Smooth muscle cell (in vitro differentiated cells): ENCODE measurements at regions not wholly inside any gene's neighbourhood (a gene's known extent, or its start where the extent isn't known, plus 50 kb on each side); places are given as distances from the start of the nearest gene placed in this dataset.

Experiments used
- DNase-seq: peaks from one replicate; lab custom pipeline; 2025; ENCODE audit not compliant: unreplicated experiment; lab: John Stamatoyannopoulos, UW
- H2AFZ ChIP-seq: fragments of 200-600 bp; sonication (generic); 2 replicates; pipeline ENCODE4 v1.6.0; 2016; ENCODE audit warnings: antibody characterized with exemption, low read depth, mild to moderate bottlenecking
- H3F3A ChIP-seq: fragments of 200-600 bp; sonication (generic); 2 replicates; pipeline ENCODE4 v1.6.0; 2017; ENCODE audit warnings: antibody characterized with exemption, low read depth
- H3K27ac ChIP-seq: fragments of 200-600 bp; sonication (generic); 2 replicates; pipeline ENCODE4 v1.5.1; 2016; ENCODE audit warnings: low read depth, mild to moderate bottlenecking
- H3K27me3 ChIP-seq: fragments of 200-600 bp; sonication (generic); 2 replicates; pipeline ENCODE4 v1.6.1; 2016; ENCODE audit warnings: low read depth, mild to moderate bottlenecking
- H3K36me3 ChIP-seq: fragments of 200-600 bp; sonication (generic); 2 replicates; pipeline ENCODE4 v1.5.1; 2016; ENCODE audit warnings: low read depth
- H3K4me1 ChIP-seq: fragments of 200-600 bp; sonication (generic); 2 replicates; pipeline ENCODE4 v1.5.1; 2016; ENCODE audit warnings: low read depth
- H3K4me2 ChIP-seq: fragments of 200-600 bp; sonication (generic); 2 replicates; pipeline ENCODE4 v1.6.0; 2016; ENCODE audit warnings: mild to moderate bottlenecking
- H3K4me3 ChIP-seq: fragments of 200-600 bp; sonication (generic); 2 replicates; pipeline ENCODE4 v1.5.1; 2016; ENCODE audit warnings: mild to moderate bottlenecking
- H3K79me2 ChIP-seq: fragments of 200-600 bp; sonication (generic); 2 replicates; pipeline ENCODE4 v1.6.0; 2016; ENCODE audit warnings: low read depth, mild to moderate bottlenecking
- H3K9ac ChIP-seq: fragments of 200-600 bp; sonication (generic); 2 replicates; pipeline ENCODE4 v1.6.0; 2016; ENCODE audit warnings: low read depth
- H3K9me3 ChIP-seq: fragments of 200-600 bp; sonication (generic); replicated peaks from 2 replicates; pipeline ENCODE4 v1.5.1; 2016; ENCODE audit warnings: low read depth
- H4K20me1 ChIP-seq: fragments of 200-600 bp; sonication (generic); 2 replicates; pipeline ENCODE4 v1.6.0; 2016; ENCODE audit warnings: low read depth
- CTCF ChIP-seq: fragments of 200-600 bp; sonication (generic); IDR thresholded peaks from 2 replicates; pipeline ENCODE4 v1.5.1; 2017; ENCODE audit warnings: borderline replicate concordance, mild to moderate bottlenecking, antibody characterized with exemption; ENCODE audit not compliant: insufficient read depth, poor library complexity, severe bottlenecking
- WGBS: methylation state at CpG from one replicate; pipeline ENCODE4 v1.1.7; 2016; ENCODE audit warnings: low lambda C conversion rate; 5-methylcytosine and 5-hydroxymethylcytosine counted together

- no peaks in the 10 kb centered on the region for H3F3A ChIP-seq
- H3K9ac ChIP-seq: no peak overlapping the region
- H3K27me3 ChIP-seq: no peaks in the 10 kb centered on the region
- H3K4me2 ChIP-seq: no peak overlapping the region
- DNase-seq: no peak
- H3K4me1 ChIP-seq: peaks cover 21% of the 10 kb centered on the region
- H4K20me1 ChIP-seq: no peaks in the 10 kb centered on the region
- no peak overlapping the region for H3K4me3 ChIP-seq
- no peaks in the 10 kb centered on the region for H3K79me2 ChIP-seq
- H3K27ac ChIP-seq: no peak overlapping the region
- no peaks in the 10 kb centered on the region for H3K9me3 ChIP-seq
- WGBS: 82% methylated on average over 8 of the region's 8 CpGs
- no peak overlapping the region for H2AFZ ChIP-seq
- H3K36me3 ChIP-seq: no peaks in the 10 kb centered on the region
- no peak for TF ChIP-seq CTCF
Measured at GRCh38 chr10:110394296-110394695, 89.6 kb upstream of the SMNDC1 start.

- Histone ChIP-seq H2AFZ (no peak overlapping the region), H3K4me2 (no peak overlapping the region), H3K36me3 (no peaks in the 10 kb centered on the region), H3K27ac (no peak overlapping the region), H3K9me3 (no peaks in the 10 kb centered on the region), H3F3A (no peaks in the 10 kb centered on the region), H3K4me1 (peaks cover 21% of the 10 kb centered on the region), H3K79me2 (no peaks in the 10 kb centered on the region), H3K27me3 (no peaks in the 10 kb centered on the region), H3K4me3 (no peak overlapping the region), H3K9ac (no peak overlapping the region), H4K20me1 (no peaks in the 10 kb centered on the region)
- DNase-seq: no peak
- TF ChIP-seq CTCF: no peak
- WGBS: 94% methylated on average over 6 of the region's 6 CpGs
Measured at GRCh38 chr10:110394898-110395297, 90.2 kb upstream of the SMNDC1 start.

- Histone ChIP-seq H3K9me3 (no peaks in the 10 kb centered on the region), H3F3A (no peaks in the 10 kb centered on the region), H3K4me3 (no peak overlapping the region), H3K9ac (no peak overlapping the region), H3K4me1 (peaks cover 21% of the 10 kb centered on the region), H2AFZ (no peak overlapping the region), H4K20me1 (no peaks in the 10 kb centered on the region), H3K4me2 (no peak overlapping the region), H3K79me2 (no peaks in the 10 kb centered on the region), H3K36me3 (no peaks in the 10 kb centered on the region), H3K27ac (no peak overlapping the region), H3K27me3 (no peaks in the 10 kb centered on the region)
- no peak for DNase-seq
- no peak for TF ChIP-seq CTCF
- 84% methylated on average over 11 of the region's 11 CpGs for WGBS
Measured at GRCh38 chr10:110395350-110396283, 90.9 kb upstream of the SMNDC1 start.

GRCh38 chr10:110396284-110396651, 91.5 kb upstream of the SMNDC1 start:
- H2AFZ ChIP-seq: no peak overlapping the region
- no peaks in the 10 kb centered on the region for H3K36me3 ChIP-seq
- no peak for DNase-seq
- no peak for TF ChIP-seq CTCF
- no peaks in the 10 kb centered on the region for H3K79me2 ChIP-seq
- H3K4me1 ChIP-seq: peaks cover 21% of the 10 kb centered on the region
- no peaks in the 10 kb centered on the region for H4K20me1 ChIP-seq
- no peaks in the 10 kb centered on the region for H3F3A ChIP-seq
- H3K27ac ChIP-seq: no peak overlapping the region
- 100% methylated on average over 1 of the region's 1 CpG for WGBS
- no peak overlapping the region for H3K9ac ChIP-seq
- no peak overlapping the region for H3K4me3 ChIP-seq
- no peaks in the 10 kb centered on the region for H3K27me3 ChIP-seq
- H3K9me3 ChIP-seq: no peaks in the 10 kb centered on the region
- H3K4me2 ChIP-seq: no peak overlapping the region
